HEK293 (cell line): ENCODE measurements at regions not wholly inside any gene's neighbourhood (a gene's known extent, or its start where the extent isn't known, plus 50 kb on each side); places are given as distances from the start of the nearest gene placed in this dataset.

ENCODE experiments used
- CTCF ChIA-PET: fragments of 350-600 bp; formaldehyde crosslinking; extraction: SDS; loops from one replicate; lab custom pipeline; 2021; ENCODE audit warnings: antibody characterized with exemption; lab: Yijun Ruan, JAX
- POLR2A ChIA-PET: fragments of 300-600 bp; formaldehyde crosslinking; extraction: SDS; loops from one replicate; lab custom pipeline; 2020; ENCODE audit warnings: antibody characterized with exemption, inconsistent platforms; lab: Yijun Ruan, JAX
- H3K27ac ChIP-seq: fragments of 200-500 bp; sonication (Bioruptor generic); 2 replicates; pipeline ENCODE4 v1.5.1; 2014; ENCODE audit warnings: low read depth, low read length, control low read depth, inconsistent platforms; ENCODE audit errors: extremely low read depth
- H3K36me3 ChIP-seq, 2 experiments: fragments of 200-500 bp in 1 of 2; sonication (Bioruptor generic) in 1 of 2; 1 replicate in 1 of 2; 2 replicates in 1 of 2; pipeline ENCODE4 v1.5.1; 2014 to 2017; ENCODE audit warnings: inconsistent platforms in 2 of 2, low read length in 2 of 2; ENCODE audit not compliant: control insufficient read depth in 2 of 2, insufficient read depth in 1 of 2
- H3K4me1 ChIP-seq: fragments of 200-500 bp; sonication (Bioruptor generic); 2 replicates; pipeline ENCODE4 v1.5.1; 2014; ENCODE audit warnings: mild to moderate bottlenecking, low read length, inconsistent platforms; ENCODE audit not compliant: control insufficient read depth, insufficient read depth
- H3K4me3 ChIP-seq: 2 replicates; pipeline ENCODE4 v1.5.1; 2011; ENCODE audit warnings: low read depth, mild to moderate bottlenecking, control low read depth, low read length, moderate library complexity
- H3K9me3 ChIP-seq: fragments of 200-500 bp; sonication (Bioruptor generic); 2 replicates; pipeline ENCODE4 v1.5.1; 2014; ENCODE audit warnings: low read depth, low read length, inconsistent platforms; ENCODE audit not compliant: control insufficient read depth, insufficient read depth
- INSM2 ChIP-seq: fragments of 450-650 bp; formaldehyde crosslinking; IDR thresholded peaks from 2 replicates; pipeline ENCODE4 v1.5.1; 2016; ENCODE audit warnings: missing biosample characterization, missing genetic modification characterization
- KLF16 ChIP-seq: fragments of 450-650 bp; formaldehyde crosslinking; IDR thresholded peaks from 2 replicates; pipeline ENCODE4 v1.5.1; 2017; ENCODE audit warnings: missing biosample characterization, missing genetic modification characterization
- MZF1 ChIP-seq: fragments of 450-650 bp; formaldehyde crosslinking; IDR thresholded peaks from 2 replicates; pipeline ENCODE4 v1.5.1; 2017; ENCODE audit warnings: missing biosample characterization, missing genetic modification characterization, borderline replicate concordance
- ZFP69B ChIP-seq: fragments of 450-650 bp; formaldehyde crosslinking; IDR thresholded peaks from 2 replicates; pipeline ENCODE4 v1.5.1; 2016; ENCODE audit warnings: missing biosample characterization, missing genetic modification characterization
- ZNF112 ChIP-seq: fragments of 450-650 bp; formaldehyde crosslinking; IDR thresholded peaks from 2 replicates; pipeline ENCODE4 v1.5.0; 2017; ENCODE audit warnings: missing biosample characterization, missing genetic modification characterization
- ZNF155 ChIP-seq: fragments of 450-650 bp; formaldehyde crosslinking; IDR thresholded peaks from 2 replicates; pipeline ENCODE4 v1.5.1; 2016; ENCODE audit warnings: missing biosample characterization, missing genetic modification characterization
- ZNF19 ChIP-seq: fragments of 450-650 bp; formaldehyde crosslinking; IDR thresholded peaks from 2 replicates; pipeline ENCODE4; 2016; ENCODE audit warnings: missing biosample characterization, missing genetic modification characterization, low read depth
- ZNF362 ChIP-seq: fragments of 450-650 bp; formaldehyde crosslinking; IDR thresholded peaks from 2 replicates; pipeline ENCODE4 v1.5.1; 2016; ENCODE audit warnings: missing biosample characterization, missing genetic modification characterization
- ZNF416 ChIP-seq: fragments of 450-650 bp; formaldehyde crosslinking; IDR thresholded peaks from 2 replicates; pipeline ENCODE4 v1.5.1; 2016; ENCODE audit warnings: missing biosample characterization, missing genetic modification characterization
- ZNF48 ChIP-seq: fragments of 450-650 bp; formaldehyde crosslinking; IDR thresholded peaks from 2 replicates; pipeline ENCODE4 v1.5.1; 2016; ENCODE audit warnings: missing biosample characterization, missing genetic modification characterization
- ZNF521 ChIP-seq: fragments of 450-650 bp; formaldehyde crosslinking; IDR thresholded peaks from 2 replicates; pipeline ENCODE4 v1.5.1; 2017; ENCODE audit warnings: missing biosample characterization, mild to moderate bottlenecking, missing genetic modification characterization
- ZNF529 ChIP-seq: fragments of 450-650 bp; formaldehyde crosslinking; IDR thresholded peaks from 2 replicates; pipeline ENCODE4 v1.5.1; 2017; ENCODE audit warnings: missing genetic modification characterization, missing biosample characterization; ENCODE audit not compliant: insufficient replicate concordance
- ZNF548 ChIP-seq: fragments of 450-650 bp; formaldehyde crosslinking; IDR thresholded peaks from 2 replicates; pipeline ENCODE4 v1.5.1; 2016; ENCODE audit warnings: missing biosample characterization, missing genetic modification characterization
- ZNF558 ChIP-seq: fragments of 450-650 bp; formaldehyde crosslinking; IDR thresholded peaks from 2 replicates; pipeline ENCODE4 v1.5.1; 2016; ENCODE audit warnings: missing biosample characterization, missing genetic modification characterization
- ZNF670 ChIP-seq: fragments of 450-650 bp; formaldehyde crosslinking; IDR thresholded peaks from 2 replicates; pipeline ENCODE4 v1.5.1; 2016; ENCODE audit warnings: missing biosample characterization, missing genetic modification characterization, low read depth
- ZNF692 ChIP-seq: fragments of 450-650 bp; formaldehyde crosslinking; IDR thresholded peaks from 2 replicates; pipeline ENCODE4 v1.5.1; 2016; ENCODE audit warnings: missing biosample characterization, missing genetic modification characterization
- ZNF76 ChIP-seq: fragments of 450-650 bp; formaldehyde crosslinking; IDR thresholded peaks from 2 replicates; pipeline ENCODE4; 2016; ENCODE audit warnings: low read depth, missing biosample characterization, missing genetic modification characterization, borderline replicate concordance
- ZNF768 ChIP-seq: fragments of 450-650 bp; formaldehyde crosslinking; IDR thresholded peaks from 2 replicates; pipeline ENCODE4 v1.5.1; 2018; ENCODE audit warnings: missing biosample characterization, mild to moderate bottlenecking, missing genetic modification characterization
- ZNF830 ChIP-seq: fragments of 450-650 bp; IDR thresholded peaks from 2 replicates; pipeline ENCODE4 v1.5.0; 2018; ENCODE audit warnings: missing biosample characterization, missing genetic modification characterization, low read depth, mild to moderate bottlenecking, moderate library complexity
- ZNF837 ChIP-seq: fragments of 450-650 bp; formaldehyde crosslinking; IDR thresholded peaks from 2 replicates; pipeline ENCODE4 v1.5.1; 2016; ENCODE audit warnings: missing biosample characterization, missing genetic modification characterization
- ZSCAN4 ChIP-seq: fragments of 450-650 bp; formaldehyde crosslinking; IDR thresholded peaks from 2 replicates; pipeline ENCODE4 v1.5.1; 2017; ENCODE audit warnings: missing biosample characterization, missing genetic modification characterization
- TF ChIP-seq, protein P1 (sequence below): fragments of 450-650 bp; formaldehyde crosslinking; IDR thresholded peaks from 2 replicates; pipeline ENCODE4 v1.5.1; 2017; ENCODE audit warnings: missing biosample characterization, mild to moderate bottlenecking, missing genetic modification characterization, moderate library complexity
- TF ChIP-seq, protein P2 (sequence below): fragments of 450-650 bp; formaldehyde crosslinking; IDR thresholded peaks from 2 replicates; pipeline ENCODE4 v1.5.0; 2017; ENCODE audit warnings: missing biosample characterization, missing genetic modification characterization, borderline replicate concordance

DNA sequence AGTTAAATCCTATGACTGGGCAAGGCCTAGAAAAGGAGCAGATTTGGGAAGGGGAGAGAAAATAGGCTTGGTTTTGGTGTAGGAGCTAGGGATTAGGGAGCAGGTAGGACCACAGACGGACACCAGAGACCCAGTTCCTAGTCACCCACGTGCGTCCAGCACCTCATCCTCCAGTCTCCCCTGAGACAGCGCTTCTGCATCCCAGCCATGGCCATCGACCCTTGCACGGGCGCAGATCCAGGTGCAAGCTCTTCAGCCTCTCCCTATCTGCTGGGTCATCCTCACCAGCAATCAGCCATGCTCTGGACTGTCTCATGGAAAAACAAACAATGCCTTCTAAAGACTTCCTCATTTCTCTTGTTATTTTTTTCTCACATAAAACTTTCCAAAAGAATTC is 246.8 kb upstream of the RAB6C start:
- no peak overlapping the region for H3K27ac ChIP-seq
- H3K36me3 ChIP-seq: no peaks in the 10 kb centered on the region
- TF ChIP-seq KLF16 (tag by site-specific recombination) (no peak), ZSCAN4 (no peak)
- POLR2A ChIA-PET: no interaction called here
- H3K4me3 ChIP-seq: no peak overlapping the region
- no peaks in the 10 kb centered on the region for H3K4me1 ChIP-seq
- H3K9me3 ChIP-seq: no peaks in the 10 kb centered on the region
- CTCF ChIA-PET: interaction anchor here (0.7 kb wide), 1 partner anchor 831 kb away, joined by 3 read pairs; no protein-coding TSS in a partner anchor

DNA sequence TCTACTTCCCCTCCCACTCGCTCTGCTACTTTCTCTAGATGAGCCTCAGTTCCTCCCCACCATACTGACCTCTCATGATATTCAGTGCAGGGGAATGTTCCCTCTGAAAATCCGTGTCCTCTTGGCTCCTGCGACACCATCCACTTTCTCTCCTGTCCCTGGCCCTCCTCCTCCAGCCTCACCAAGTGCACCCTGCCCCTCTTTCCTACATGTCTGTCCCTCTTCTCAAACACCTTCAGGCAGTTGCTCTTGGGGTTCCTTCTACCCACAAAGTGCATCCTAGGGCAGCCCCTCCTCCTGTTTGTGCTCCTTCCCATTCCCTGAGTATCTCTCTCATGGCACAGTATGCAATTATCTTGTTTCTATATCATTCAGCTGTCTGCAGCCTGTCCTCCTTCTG is 246.4 kb upstream of the RAB6C start:
- no peaks in the 10 kb centered on the region for H3K9me3 ChIP-seq
- no peaks in the 10 kb centered on the region for H3K4me1 ChIP-seq
- no peak overlapping the region for H3K27ac ChIP-seq
- no peaks in the 10 kb centered on the region for H3K36me3 ChIP-seq
- POLR2A ChIA-PET: no interaction called here
- no peak overlapping the region for H3K4me3 ChIP-seq
- no peak for TF ChIP-seq MZF1 (tag by site-specific recombination)
- no peak for TF ChIP-seq ZNF155 (tag by site-specific recombination)
- no peak for TF ChIP-seq ZNF558 (tag by site-specific recombination)
- no peak for TF ChIP-seq ZNF692 (tag by site-specific recombination)
- TF ChIP-seq ZNF19 (tag by site-specific recombination): no peak
- no peak for TF ChIP-seq INSM2
- TF ChIP-seq ZNF112 (tag by site-specific recombination): no peak
- no peak for TF ChIP-seq ZFP69B (tag by site-specific recombination)
- TF ChIP-seq, protein P1, sequence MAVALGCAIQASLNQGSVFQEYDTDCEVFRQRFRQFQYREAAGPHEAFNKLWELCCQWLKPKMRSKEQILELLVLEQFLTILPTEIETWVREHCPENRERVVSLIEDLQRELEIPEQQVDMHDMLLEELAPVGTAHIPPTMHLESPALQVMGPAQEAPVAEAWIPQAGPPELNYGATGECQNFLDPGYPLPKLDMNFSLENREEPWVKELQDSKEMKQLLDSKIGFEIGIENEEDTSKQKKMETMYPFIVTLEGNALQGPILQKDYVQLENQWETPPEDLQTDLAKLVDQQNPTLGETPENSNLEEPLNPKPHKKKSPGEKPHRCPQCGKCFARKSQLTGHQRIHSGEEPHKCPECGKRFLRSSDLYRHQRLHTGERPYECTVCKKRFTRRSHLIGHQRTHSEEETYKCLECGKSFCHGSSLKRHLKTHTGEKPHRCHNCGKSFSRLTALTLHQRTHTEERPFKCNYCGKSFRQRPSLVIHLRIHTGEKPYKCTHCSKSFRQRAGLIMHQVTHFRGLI (tag by site-specific recombination): no peak
- no peak for TF ChIP-seq ZNF76 (tag by site-specific recombination)
- TF ChIP-seq ZNF48 (tag by site-specific recombination): no peak
- TF ChIP-seq ZNF670 (tag by site-specific recombination): no peak
- TF ChIP-seq, all 188 proteins: peak for 0
- CTCF ChIA-PET: no interaction called here

DNA sequence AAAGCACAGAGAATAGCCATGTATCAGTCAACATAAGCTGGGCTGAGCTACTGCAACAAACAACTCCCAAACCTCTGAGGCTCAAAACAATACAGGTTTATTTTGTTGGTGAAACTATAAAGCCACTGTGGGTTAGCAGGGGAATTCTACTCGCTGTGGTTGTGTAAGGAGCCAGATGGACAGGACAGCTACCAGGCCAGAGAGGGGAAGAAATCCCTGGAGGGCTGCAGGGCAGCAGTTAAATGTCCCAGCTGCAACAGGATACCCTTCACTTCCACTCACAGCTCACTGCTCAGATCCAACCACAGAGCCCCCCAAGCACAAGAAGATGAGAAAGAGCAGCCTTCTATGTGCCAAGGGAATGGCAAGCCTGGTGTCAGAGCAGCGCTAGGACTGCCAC is 245.9 kb upstream of the RAB6C start:
- Histone ChIP-seq H3K27ac (no peak overlapping the region), H3K36me3 (no peaks in the 10 kb centered on the region), H3K4me1 (no peaks in the 10 kb centered on the region), H3K9me3 (no peaks in the 10 kb centered on the region), H3K4me3 (no peak overlapping the region)
- TF ChIP-seq, protein P2, sequence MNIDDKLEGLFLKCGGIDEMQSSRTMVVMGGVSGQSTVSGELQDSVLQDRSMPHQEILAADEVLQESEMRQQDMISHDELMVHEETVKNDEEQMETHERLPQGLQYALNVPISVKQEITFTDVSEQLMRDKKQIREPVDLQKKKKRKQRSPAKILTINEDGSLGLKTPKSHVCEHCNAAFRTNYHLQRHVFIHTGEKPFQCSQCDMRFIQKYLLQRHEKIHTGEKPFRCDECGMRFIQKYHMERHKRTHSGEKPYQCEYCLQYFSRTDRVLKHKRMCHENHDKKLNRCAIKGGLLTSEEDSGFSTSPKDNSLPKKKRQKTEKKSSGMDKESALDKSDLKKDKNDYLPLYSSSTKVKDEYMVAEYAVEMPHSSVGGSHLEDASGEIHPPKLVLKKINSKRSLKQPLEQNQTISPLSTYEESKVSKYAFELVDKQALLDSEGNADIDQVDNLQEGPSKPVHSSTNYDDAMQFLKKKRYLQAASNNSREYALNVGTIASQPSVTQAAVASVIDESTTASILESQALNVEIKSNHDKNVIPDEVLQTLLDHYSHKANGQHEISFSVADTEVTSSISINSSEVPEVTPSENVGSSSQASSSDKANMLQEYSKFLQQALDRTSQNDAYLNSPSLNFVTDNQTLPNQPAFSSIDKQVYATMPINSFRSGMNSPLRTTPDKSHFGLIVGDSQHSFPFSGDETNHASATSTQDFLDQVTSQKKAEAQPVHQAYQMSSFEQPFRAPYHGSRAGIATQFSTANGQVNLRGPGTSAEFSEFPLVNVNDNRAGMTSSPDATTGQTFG (tag by site-specific recombination): no peak
- TF ChIP-seq ZNF521 (tag by site-specific recombination) (no peak), ZNF416 (tag by site-specific recombination) (no peak), ZNF529 (no peak), ZNF768 (tag by site-specific recombination) (no peak), ZNF837 (no peak), ZNF830 (tag by site-specific recombination) (no peak), ZNF548 (tag by site-specific recombination) (no peak), ZNF362 (tag by site-specific recombination) (no peak), ZNF155 (tag by site-specific recombination) (no peak)
- POLR2A ChIA-PET: no interaction called here
- CTCF ChIA-PET: no interaction called here
